ENCODE measurements at regions not wholly inside any gene's neighbourhood (a gene's known extent, or its start where the extent isn't known, plus 50 kb on each side); places are given as distances from the start of the nearest gene placed in this dataset.

DNA sequence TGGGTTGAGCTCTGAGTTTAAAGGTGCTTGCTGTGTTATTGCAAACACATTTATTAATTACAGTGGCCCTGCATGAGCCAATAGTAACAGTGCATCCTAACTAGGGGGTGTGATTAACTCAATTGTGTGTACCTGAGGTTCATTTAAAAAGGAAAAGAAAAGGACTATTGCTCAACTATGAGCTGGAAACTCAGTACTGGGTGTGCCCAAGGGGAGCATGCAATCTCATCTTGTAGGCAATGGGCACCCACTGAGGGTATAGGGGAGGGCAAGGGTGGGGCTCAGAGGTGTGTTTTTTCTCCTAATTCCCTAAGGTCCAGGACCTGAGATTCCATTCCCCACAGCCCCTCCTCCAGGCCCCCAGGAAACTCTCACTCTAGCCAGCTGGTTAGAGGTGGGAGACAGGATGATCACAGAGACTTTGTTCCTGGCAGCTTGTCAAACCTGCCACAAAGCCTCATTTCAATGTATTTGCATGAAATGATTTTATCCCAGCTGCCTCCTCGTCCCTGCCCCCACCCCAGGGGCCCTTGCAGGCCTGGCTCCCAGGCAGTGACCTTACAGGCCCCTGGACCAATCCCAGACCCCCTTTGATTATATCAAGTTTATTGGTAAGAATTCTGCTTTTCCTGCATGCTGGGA is 220.7 kb downstream of the TBC1D2B start:
- Histone ChIP-seq H3K4me3 (ENCODE audit: extremely low read depth, insufficient read depth, low read length, poor library complexity, severe bottlenecking) (no peak overlapping the region), H3K36me3 (ENCODE audit: control insufficient read depth, insufficient read depth, low read length) (no peaks in the 10 kb centered on the region), H3K4me1 (ENCODE audit: control insufficient read depth, insufficient read depth, low read length, poor library complexity, severe bottlenecking) (no peaks in the 10 kb centered on the region), H3K9me3 (ENCODE audit: control insufficient read depth, low read length) (no peaks in the 10 kb centered on the region), H3K27ac (ENCODE audit: low read depth, low read length, severe bottlenecking) (no peak overlapping the region)
- WGBS, 2 experiments (ENCODE audit: insufficient coverage in 2 of 2) = 20% methylated on average over 1 of the region's 1 CpG; no CpG with 5 or more reads in 1 of the 2 experiments

DNA sequence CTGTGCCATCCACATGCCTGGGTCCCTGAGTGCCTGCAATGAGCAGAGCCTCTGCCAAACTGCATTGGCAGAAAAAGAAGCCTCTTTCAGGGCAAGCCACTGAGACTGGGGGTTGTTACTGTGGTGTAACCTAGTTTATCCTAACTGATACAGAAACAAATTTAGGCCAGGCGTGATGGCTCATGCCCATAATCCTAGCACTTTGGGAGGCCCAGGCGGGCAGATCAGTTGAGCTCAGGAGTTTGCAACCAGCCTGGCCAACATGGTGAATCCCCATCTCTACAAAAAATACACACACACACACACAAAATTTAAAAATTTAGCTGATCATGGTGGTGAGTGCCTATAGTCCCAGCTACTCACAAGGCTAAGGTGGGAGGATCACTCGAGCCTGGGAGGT is 221.6 kb downstream of the TBC1D2B start:
- 87% methylated on average over 2 of the region's 3 CpGs for WGBS, 2 experiments (ENCODE audit: insufficient coverage in 2 of 2)
- H3K27ac ChIP-seq (ENCODE audit: low read depth, low read length, severe bottlenecking) = no peak overlapping the region
- no peaks in the 10 kb centered on the region for H3K36me3 ChIP-seq (ENCODE audit: control insufficient read depth, insufficient read depth, low read length)
- H3K9me3 ChIP-seq (ENCODE audit: control insufficient read depth, low read length) = no peaks in the 10 kb centered on the region
- no peaks in the 10 kb centered on the region for H3K4me1 ChIP-seq (ENCODE audit: control insufficient read depth, insufficient read depth, low read length, poor library complexity, severe bottlenecking)
- no peak overlapping the region for H3K4me3 ChIP-seq (ENCODE audit: extremely low read depth, insufficient read depth, low read length, poor library complexity, severe bottlenecking)

DNA sequence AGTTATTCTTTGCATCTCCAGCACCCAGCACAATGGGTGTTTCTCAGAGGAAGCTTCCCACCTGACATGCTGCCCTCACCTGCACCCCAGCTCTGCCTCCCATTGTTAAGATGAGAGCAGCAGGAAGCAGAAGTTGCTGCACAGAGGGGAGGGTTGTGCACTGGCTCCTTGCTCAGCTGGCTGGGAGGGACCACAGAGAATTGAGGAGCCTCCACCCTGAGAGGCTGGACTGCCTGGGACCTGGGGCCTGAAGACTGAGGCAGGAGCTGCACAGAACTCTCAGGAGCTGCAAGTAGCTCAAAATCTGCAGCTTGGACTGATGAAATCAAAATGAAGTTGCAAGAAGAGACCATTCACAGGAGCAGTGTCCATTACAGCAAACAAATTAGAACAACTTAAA is 222.3 kb upstream of the LINGO1 start:
- no peaks in the 10 kb centered on the region for H3K9me3 ChIP-seq (ENCODE audit: control insufficient read depth, low read length)
- H3K36me3 ChIP-seq (ENCODE audit: control insufficient read depth, insufficient read depth, low read length) = no peaks in the 10 kb centered on the region
- H3K27ac ChIP-seq (ENCODE audit: low read depth, low read length, severe bottlenecking) = no peak overlapping the region
- H3K4me1 ChIP-seq (ENCODE audit: control insufficient read depth, insufficient read depth, low read length, poor library complexity, severe bottlenecking) = no peaks in the 10 kb centered on the region
- no peak overlapping the region for H3K4me3 ChIP-seq (ENCODE audit: extremely low read depth, insufficient read depth, low read length, poor library complexity, severe bottlenecking)

DNA sequence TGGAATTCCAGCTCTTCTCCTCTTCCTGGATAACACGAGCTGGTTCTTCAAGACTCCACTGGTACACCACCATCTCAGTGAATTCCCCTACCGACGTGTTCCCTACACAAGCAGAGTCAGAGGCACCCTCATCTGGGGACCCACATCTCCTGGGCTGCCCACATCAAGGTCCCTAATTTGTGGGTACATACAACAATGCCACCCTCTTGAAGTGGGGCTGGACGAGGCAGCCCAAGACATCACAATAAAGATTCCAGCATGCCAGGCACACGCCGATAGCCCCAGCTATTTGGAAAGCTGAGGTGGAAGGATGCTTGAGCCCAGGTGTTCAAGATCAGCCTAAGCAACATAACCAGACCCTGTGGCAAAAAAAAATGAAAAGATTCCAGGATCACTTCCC is 221.2 kb upstream of the LINGO1 start:
- 85 to 92% methylated on average over 4 to 5 of the region's 6 CpGs for whole genome bisulfite sequencing, 2 experiments (ENCODE audit: insufficient coverage in 2 of 2)
- no peaks in the 10 kb centered on the region for H3K4me1 ChIP-seq (ENCODE audit: control insufficient read depth, insufficient read depth, low read length, poor library complexity, severe bottlenecking)
- H3K27ac ChIP-seq (ENCODE audit: low read depth, low read length, severe bottlenecking) = no peak overlapping the region
- no peaks in the 10 kb centered on the region for H3K36me3 ChIP-seq (ENCODE audit: control insufficient read depth, insufficient read depth, low read length)
- H3K9me3 ChIP-seq (ENCODE audit: control insufficient read depth, low read length) = no peaks in the 10 kb centered on the region
- H3K4me3 ChIP-seq (ENCODE audit: extremely low read depth, insufficient read depth, low read length, poor library complexity, severe bottlenecking) = no peak overlapping the region

- Histone ChIP-seq H3K9me3 (ENCODE audit: control insufficient read depth, low read length) (no peaks in the 10 kb centered on the region), H3K27ac (ENCODE audit: low read depth, low read length, severe bottlenecking) (no peak overlapping the region), H3K36me3 (ENCODE audit: control insufficient read depth, insufficient read depth, low read length) (no peaks in the 10 kb centered on the region), H3K4me1 (ENCODE audit: control insufficient read depth, insufficient read depth, low read length, poor library complexity, severe bottlenecking) (no peaks in the 10 kb centered on the region), H3K4me3 (ENCODE audit: extremely low read depth, insufficient read depth, low read length, poor library complexity, severe bottlenecking) (no peak overlapping the region)
- WGBS, 2 experiments (ENCODE audit: insufficient coverage in 2 of 2) = 61 to 63% methylated on average over 4 to 6 of the region's 7 CpGs
Measured at GRCh38 chr15:77853008-77853328, 220.3 kb upstream of the LINGO1 start.

- no peak overlapping the region for H3K4me3 ChIP-seq (ENCODE audit: extremely low read depth, insufficient read depth, low read length, poor library complexity, severe bottlenecking)
- WGBS, 2 experiments (ENCODE audit: insufficient coverage in 2 of 2) = 90 to 91% methylated on average over 11 to 16 of the region's 23 CpGs
Measured at GRCh38 chr15:77852241-77853007, 219.7 kb upstream of the LINGO1 start.

DNA sequence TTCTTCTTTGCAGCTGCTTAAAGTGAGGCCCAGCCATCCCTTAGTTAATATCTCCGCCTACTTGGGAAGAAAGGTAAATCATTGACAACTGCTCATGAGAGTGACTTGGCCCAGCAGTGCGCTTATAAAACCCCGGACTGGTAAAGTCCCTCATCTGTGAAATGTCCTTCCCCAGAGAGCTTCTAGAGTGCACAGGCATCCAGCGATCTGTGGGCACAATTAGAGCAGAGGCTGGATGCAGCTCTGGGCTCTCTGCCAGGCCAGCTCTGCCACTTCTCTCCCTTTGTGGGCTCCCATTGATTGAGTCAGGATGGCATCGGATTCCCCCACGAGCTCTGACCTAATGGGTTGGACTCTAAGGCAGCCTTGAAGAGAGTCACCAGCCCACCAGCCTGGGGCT is 219.0 kb upstream of the LINGO1 start:
- 90 to 97% methylated on average over 6 of the region's 6 CpGs for WGBS, 2 experiments (ENCODE audit: insufficient coverage in 2 of 2)
- Histone ChIP-seq H3K36me3 (ENCODE audit: control insufficient read depth, insufficient read depth, low read length) (no peaks in the 10 kb centered on the region), H3K9me3 (ENCODE audit: control insufficient read depth, low read length) (no peaks in the 10 kb centered on the region), H3K27ac (ENCODE audit: low read depth, low read length, severe bottlenecking) (no peak overlapping the region), H3K4me3 (ENCODE audit: extremely low read depth, insufficient read depth, low read length, poor library complexity, severe bottlenecking) (no peak overlapping the region), H3K4me1 (ENCODE audit: control insufficient read depth, insufficient read depth, low read length, poor library complexity, severe bottlenecking) (no peaks in the 10 kb centered on the region)

More at GRCh38 chr15:77852241-77853007, 219.7 kb upstream of the LINGO1 start:
- H3K36me3 ChIP-seq (ENCODE audit: control insufficient read depth, insufficient read depth, low read length) = no peaks in the 10 kb centered on the region
- H3K4me1 ChIP-seq (ENCODE audit: control insufficient read depth, insufficient read depth, low read length, poor library complexity, severe bottlenecking) = no peaks in the 10 kb centered on the region
- no peaks in the 10 kb centered on the region for H3K9me3 ChIP-seq (ENCODE audit: control insufficient read depth, low read length)
- H3K27ac ChIP-seq (ENCODE audit: low read depth, low read length, severe bottlenecking) = no peak overlapping the region

- Histone ChIP-seq H3K27ac (ENCODE audit: low read depth, low read length, severe bottlenecking) (no peak overlapping the region), H3K4me1 (ENCODE audit: control insufficient read depth, insufficient read depth, low read length, poor library complexity, severe bottlenecking) (no peaks in the 10 kb centered on the region), H3K4me3 (ENCODE audit: extremely low read depth, insufficient read depth, low read length, poor library complexity, severe bottlenecking) (no peak overlapping the region), H3K9me3 (ENCODE audit: control insufficient read depth, low read length) (no peaks in the 10 kb centered on the region), H3K36me3 (ENCODE audit: control insufficient read depth, insufficient read depth, low read length) (no peaks in the 10 kb centered on the region)
- WGBS, 2 experiments (ENCODE audit: insufficient coverage in 2 of 2) = 92 to 97% methylated on average over 3 to 4 of the region's 7 CpGs
Measured at GRCh38 chr15:77851086-77851485, 218.4 kb upstream of the LINGO1 start.

GRCh38 chr15:77846986-77847385 is 214.3 kb upstream of the LINGO1 start:
- Histone ChIP-seq H3K9me3 (ENCODE audit: control insufficient read depth, low read length) (no peaks in the 10 kb centered on the region), H3K27ac (ENCODE audit: low read depth, low read length, severe bottlenecking) (no peak overlapping the region), H3K4me1 (ENCODE audit: control insufficient read depth, insufficient read depth, low read length, poor library complexity, severe bottlenecking) (no peaks in the 10 kb centered on the region), H3K36me3 (ENCODE audit: control insufficient read depth, insufficient read depth, low read length) (no peaks in the 10 kb centered on the region), H3K4me3 (ENCODE audit: extremely low read depth, insufficient read depth, low read length, poor library complexity, severe bottlenecking) (no peak overlapping the region)
- 67% methylated on average over 1 of the region's 2 CpGs; no CpG with 5 or more reads in 1 of the 2 experiments for WGBS, 2 experiments (ENCODE audit: insufficient coverage in 2 of 2)

GRCh38 chr15:77846360-77846759 is 213.6 kb upstream of the LINGO1 start:
- H3K9me3 ChIP-seq (ENCODE audit: control insufficient read depth, low read length) = no peaks in the 10 kb centered on the region
- 85 to 88% methylated on average over 1 of the region's 2 CpGs for WGBS, 2 experiments (ENCODE audit: insufficient coverage in 2 of 2)
- no peaks in the 10 kb centered on the region for H3K36me3 ChIP-seq (ENCODE audit: control insufficient read depth, insufficient read depth, low read length)

DNA sequence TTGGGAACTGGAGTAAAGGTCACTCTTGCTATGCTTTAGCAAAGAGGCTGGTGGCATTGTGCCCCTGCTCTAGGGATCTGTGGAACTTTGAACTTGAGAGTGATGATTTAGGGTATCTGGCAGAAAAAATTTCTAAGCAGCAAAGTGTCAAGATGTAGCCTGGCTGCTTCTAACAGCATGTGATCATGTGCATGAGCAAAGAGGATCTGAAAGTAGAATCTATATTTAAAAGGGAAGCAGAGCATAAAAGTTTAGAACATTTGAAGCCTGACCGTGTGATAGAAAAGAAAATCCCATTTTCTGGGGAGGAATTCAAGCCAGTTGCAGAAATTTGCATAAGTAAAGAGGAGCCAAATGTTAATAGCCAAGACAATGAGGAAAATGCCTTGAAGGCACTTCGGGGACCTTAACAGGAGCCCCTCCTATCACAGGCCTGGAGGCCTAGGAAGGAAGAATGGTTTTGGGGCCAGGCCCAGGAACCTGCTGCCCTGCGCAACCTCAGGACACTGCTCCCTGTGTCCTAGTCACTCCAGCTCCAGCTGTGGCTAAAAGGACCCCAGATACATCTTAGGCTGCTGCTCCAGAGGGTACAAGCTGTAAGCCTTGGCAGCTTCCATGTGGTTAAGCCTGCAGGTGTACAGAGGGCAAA is 212.2 kb upstream of the LINGO1 start:
- Histone ChIP-seq H3K4me3 (ENCODE audit: extremely low read depth, insufficient read depth, low read length, poor library complexity, severe bottlenecking) (no peak overlapping the region), H3K9me3 (ENCODE audit: control insufficient read depth, low read length) (no peaks in the 10 kb centered on the region), H3K27ac (ENCODE audit: low read depth, low read length, severe bottlenecking) (no peak overlapping the region), H3K4me1 (ENCODE audit: control insufficient read depth, insufficient read depth, low read length, poor library complexity, severe bottlenecking) (peaks cover 5% of the 10 kb centered on the region), H3K36me3 (ENCODE audit: control insufficient read depth, insufficient read depth, low read length) (no peaks in the 10 kb centered on the region)
- WGBS, 2 experiments (ENCODE audit: insufficient coverage in 2 of 2) = 85 to 89% methylated on average over 3 of the region's 3 CpGs

More at GRCh38 chr15:77846360-77846759, 213.6 kb upstream of the LINGO1 start:
- Histone ChIP-seq H3K4me3 (ENCODE audit: extremely low read depth, insufficient read depth, low read length, poor library complexity, severe bottlenecking) (no peak overlapping the region), H3K4me1 (ENCODE audit: control insufficient read depth, insufficient read depth, low read length, poor library complexity, severe bottlenecking) (peaks cover 2% of the 10 kb centered on the region), H3K27ac (ENCODE audit: low read depth, low read length, severe bottlenecking) (no peak overlapping the region)

All from mesodermal cell (in vitro differentiated cells).